ENCODE measurements at regions not wholly inside any gene's neighbourhood (a gene's known extent, or its start where the extent isn't known, plus 50 kb on each side); places are given as distances from the start of the nearest gene placed in this dataset.

GRCh38 chr3:34388830-34389229, 590.4 kb downstream of the PDCD6IP start:
- POLR2A ChIA-PET, result no interaction called here
- FAIRE-seq, result no peak
- intact Hi-C loops (cut with micrococcal nuclease), result loop anchor here (10.0 kb wide), 1 partner anchor 284 kb away; no protein-coding TSS in a partner anchor

More at GRCh38 chr3:34388830-34389229, 590.4 kb downstream of the PDCD6IP start:
- no peak for DNase-seq (ENCODE audit: low read depth, low spot score)
- H3K36me3 ChIP-seq (ENCODE audit: control insufficient read depth in 2 of 2, extremely low read depth in 1 of 2, insufficient read depth in 2 of 2, low read length in 2 of 2), result no peaks in the 10 kb centered on the region
- H3K9ac ChIP-seq (replicated peaks; ENCODE audit: extremely low read depth, insufficient read depth, low read length), result no peak overlapping the region
- no peak overlapping the region for H3K4me2 ChIP-seq (ENCODE audit: insufficient read depth, low read length)
- CTCF ChIA-PET, result interaction anchor here (0.8 to 2.3 kb wide), 3 partner anchors 8 to 282 kb away, joined by 3 to 5 read pairs (median 4); no protein-coding TSS in a partner anchor
- no peaks in the 10 kb centered on the region for H3K9me1 ChIP-seq (replicated peaks; ENCODE audit: control insufficient read depth, extremely low read depth, insufficient read depth, low read length)
- no peaks in the 10 kb centered on the region for H3K4me1 ChIP-seq (ENCODE audit: control insufficient read depth, extremely low read depth, insufficient read depth, low read length)
- no TSS peak for BruUV-seq (replicated peaks)
- TF ChIP-seq POLR2AphosphoS5 (IDR thresholded peaks at IDR 0.05; ENCODE audit: insufficient read depth, low read depth, low read length), result no peak
- TF ChIP-seq FOS (IDR thresholded peaks at IDR 0.05; ENCODE audit: borderline replicate concordance, insufficient read depth, low read length), result no peak
- no peak for TF ChIP-seq GATA2 (IDR thresholded peaks at IDR 0.05; ENCODE audit: insufficient read depth, insufficient read length, low read depth, low read length)
- no peak for TF ChIP-seq MAX (IDR thresholded peaks at IDR 0.05; ENCODE audit: insufficient read depth, insufficient read length)
- no peak for TF ChIP-seq EZH2 (IDR thresholded peaks at IDR 0.05; ENCODE audit: borderline replicate concordance, low read depth, low read length, severe bottlenecking)
- no peak for TF ChIP-seq MYC (IDR thresholded peaks at IDR 0.05; ENCODE audit: low read depth, low read length)
- no peak for TF ChIP-seq CTCF (IDR thresholded peaks at IDR 0.05; ENCODE audit: extremely low read depth in 1 of 2, insufficient read depth in 1 of 2, low read depth in 1 of 2, low read length in 2 of 2)
- TF ChIP-seq POLR2A (IDR thresholded peaks at IDR 0.05; ENCODE audit: low read depth, low read length), result no peak
- TF ChIP-seq JUN (IDR thresholded peaks at IDR 0.05; ENCODE audit: borderline replicate concordance, insufficient read depth, insufficient read length, low read depth), result no peak
- dilution Hi-C loops (cut with MboI; ENCODE audit: extremely low pct_ligation_motif_present, low sequenced_read_pairs), result no loop called here
- H3K27me3 ChIP-seq (ENCODE audit: control insufficient read depth in 2 of 2, insufficient read depth in 2 of 2, low read length in 2 of 2), result no peaks in the 10 kb centered on the region
- no peak overlapping the region for H3K27ac ChIP-seq (ENCODE audit: insufficient read depth, low read depth, low read length)
- no peak overlapping the region for H2AFZ ChIP-seq (ENCODE audit: low read depth, low read length)
- H3K4me3 ChIP-seq (replicated peaks in 1 of 3; ENCODE audit: insufficient read depth in 1 of 3, low read depth in 1 of 3, low read length in 3 of 3), result no peak overlapping the region
- H3K9me3 ChIP-seq (replicated peaks; ENCODE audit: control insufficient read depth, insufficient read depth, low read length), result no peaks in the 10 kb centered on the region
- no peaks in the 10 kb centered on the region for H3K79me2 ChIP-seq (ENCODE audit: control insufficient read depth, insufficient read depth, low read length)
- no peaks in the 10 kb centered on the region for H4K20me1 ChIP-seq (replicated peaks; ENCODE audit: control insufficient read depth, extremely low read depth, insufficient read depth, low read length)

All from endothelial cell of umbilical vein (primary cell).